Peyer's patch (tissue), 4 donors: ENCODE measurements at regions not wholly inside any gene's neighbourhood (a gene's known extent, or its start where the extent isn't known, plus 50 kb on each side); places are given as distances from the start of the nearest gene placed in this dataset.

Source experiments
- DNase-seq, 3 donors: peaks; one replicate each; pipeline ENCODE4 v3.0.0-alpha.2; 2017 to 2019
- H3K27ac ChIP-seq, 4 donors: fragments of 200-600 bp; sonication (generic); one replicate each; pipeline ENCODE4 v1.5.1; 2016 to 2019
- H3K27me3 ChIP-seq, 2 donors: fragments of 200-600 bp; sonication (generic); one replicate each; pipeline ENCODE4 v1.5.1; 2019
- H3K36me3 ChIP-seq, 3 donors: fragments of 200-600 bp; sonication (generic); one replicate each; pipeline ENCODE4 v1.5.1; 2016 to 2019
- H3K4me1 ChIP-seq, 4 donors: fragments of 200-600 bp; sonication (generic); one replicate each; pipeline ENCODE4 v1.5.1; 2016 to 2019
- H3K4me3 ChIP-seq, 4 donors: fragments of 200-600 bp; sonication (generic); 1 replicate in 3 of 4; 2 replicates in 1 of 4; pipeline ENCODE4 v1.5.1; 2016 to 2019; ENCODE audit warnings: mild to moderate bottlenecking in 1 of 4
- H3K9me3 ChIP-seq, 4 donors: fragments of 200-600 bp; sonication (generic); one replicate each; pipeline ENCODE4 v1.5.1; 2016 to 2019; ENCODE audit warnings: mild to moderate bottlenecking in 1 of 4
- CTCF ChIP-seq, 6 experiments: fragments of 450-650 bp in 4 of 6; fragments of 200-600 bp in 2 of 6; sonication (generic) in 1 of 6; IDR thresholded peaks; one replicate each; pipeline ENCODE4 v1.5.1; 2017 to 2019; ENCODE audit warnings: antibody characterized with exemption in 6 of 6, mild to moderate bottlenecking in 3 of 6, moderate library complexity in 1 of 6
- POLR2A ChIP-seq, 2 donors: fragments of 450-650 bp; IDR thresholded peaks; one replicate each; pipeline ENCODE4 v1.5.1; 2017; ENCODE audit warnings: antibody characterized with exemption in 2 of 2, mild to moderate bottlenecking in 2 of 2, moderate library complexity in 2 of 2

GRCh38 chr22:49647627-49648026, 180.0 kb downstream of the BRD1 start:
- H3K27ac ChIP-seq, result no peak overlapping the region
- no peaks in the 10 kb centered on the region for H3K9me3 ChIP-seq
- no peak for DNase-seq
- no peaks in the 10 kb centered on the region for H3K27me3 ChIP-seq
- TF ChIP-seq CTCF (IDR thresholded peaks at IDR 0.05), result no peak
- TF ChIP-seq POLR2A (IDR thresholded peaks at IDR 0.05), result no peak
- no peaks in the 10 kb centered on the region for H3K36me3 ChIP-seq
- no peak overlapping the region for H3K4me3 ChIP-seq
- H3K4me1 ChIP-seq, result no peaks in the 10 kb centered on the region

DNA sequence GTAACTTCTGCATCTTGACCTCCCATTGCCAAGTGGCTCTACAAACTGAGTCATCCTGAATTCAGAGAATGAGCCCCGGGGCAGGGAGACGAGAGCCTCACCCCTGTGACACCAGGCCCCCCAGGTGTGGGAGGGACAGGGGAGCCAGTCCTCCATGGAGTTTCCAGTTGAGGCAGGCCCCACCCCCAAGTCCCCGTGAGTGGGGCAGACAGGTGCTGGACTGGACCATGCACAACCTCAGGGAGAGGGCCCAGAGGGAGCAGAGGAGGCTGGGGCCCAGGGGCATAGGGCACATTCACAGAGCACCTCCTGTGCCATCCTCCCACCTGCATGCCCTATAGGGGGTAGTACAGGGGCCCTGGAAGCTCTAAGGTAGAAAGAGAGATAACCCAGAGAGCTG, 180.8 kb downstream of the BRD1 start:
- Histone ChIP-seq H3K4me1 (no peaks in the 10 kb centered on the region), H3K9me3 (no peaks in the 10 kb centered on the region), H3K27ac (no peak overlapping the region), H3K27me3 (no peaks in the 10 kb centered on the region), H3K36me3 (no peaks in the 10 kb centered on the region), H3K4me3 (no peak overlapping the region)
- no peak for TF ChIP-seq CTCF (IDR thresholded peaks at IDR 0.05)
- TF ChIP-seq POLR2A (IDR thresholded peaks at IDR 0.05), result no peak
- DNase-seq, result no peak

GRCh38 chr22:49645791-49646550, 181.7 kb downstream of the BRD1 start:
- no peak overlapping the region for H3K4me3 ChIP-seq
- no peaks in the 10 kb centered on the region for H3K27me3 ChIP-seq
- TF ChIP-seq POLR2A (IDR thresholded peaks at IDR 0.05), result no peak
- TF ChIP-seq CTCF (IDR thresholded peaks at IDR 0.05), result no peak
- no peak for DNase-seq
- H3K4me1 ChIP-seq, result no peaks in the 10 kb centered on the region
- no peak overlapping the region for H3K27ac ChIP-seq
- no peaks in the 10 kb centered on the region for H3K36me3 ChIP-seq
- no peaks in the 10 kb centered on the region for H3K9me3 ChIP-seq

- Histone ChIP-seq H3K9me3 (no peaks in the 10 kb centered on the region), H3K4me3 (no peak overlapping the region), H3K36me3 (no peaks in the 10 kb centered on the region), H3K27me3 (no peaks in the 10 kb centered on the region), H3K4me1 (no peaks in the 10 kb centered on the region), H3K27ac (no peak overlapping the region)
- TF ChIP-seq POLR2A (IDR thresholded peaks at IDR 0.05), result no peak
- no peak for TF ChIP-seq CTCF (IDR thresholded peaks at IDR 0.05)
- DNase-seq, result no peak
These were observed 182.4 kb downstream of the BRD1 start for GRCh38 chr22:49645257-49645656.

GRCh38 chr22:49643998-49644397, 183.7 kb downstream of the BRD1 start:
- H3K4me3 ChIP-seq, result no peak overlapping the region
- no peaks in the 10 kb centered on the region for H3K36me3 ChIP-seq
- no peaks in the 10 kb centered on the region for H3K27me3 ChIP-seq
- no peak overlapping the region for H3K27ac ChIP-seq
- no peaks in the 10 kb centered on the region for H3K9me3 ChIP-seq
- no peaks in the 10 kb centered on the region for H3K4me1 ChIP-seq
- no peak for TF ChIP-seq POLR2A (IDR thresholded peaks at IDR 0.05)
- TF ChIP-seq CTCF (IDR thresholded peaks at IDR 0.05), result no peak
- DNase-seq, result no peak

DNA sequence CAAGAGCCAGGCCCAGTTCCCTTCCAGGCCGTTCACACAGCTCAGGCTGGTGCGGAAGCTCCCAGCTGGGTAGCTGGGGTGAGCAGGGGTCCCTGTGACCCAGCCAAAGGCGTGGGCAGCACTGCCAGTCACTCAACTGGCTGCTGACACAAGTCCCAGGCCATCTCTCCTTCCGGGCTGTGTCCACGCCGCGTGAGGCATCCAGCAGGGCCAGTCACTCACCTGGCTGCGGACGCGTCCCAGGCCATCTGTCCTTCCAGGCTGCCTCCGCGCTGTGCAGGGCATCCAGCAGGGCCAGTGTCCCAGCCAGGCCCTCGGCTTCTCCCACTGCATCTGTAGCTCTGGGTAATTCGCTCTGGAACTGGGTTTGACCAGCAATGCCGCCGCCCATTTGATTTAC, 184.2 kb downstream of the BRD1 start:
- Histone ChIP-seq H3K27ac (no peak overlapping the region), H3K27me3 (no peaks in the 10 kb centered on the region)
- TF ChIP-seq POLR2A (IDR thresholded peaks at IDR 0.05), result no peak
- TF ChIP-seq CTCF (IDR thresholded peaks at IDR 0.05), result no peak

More for the DNA sequence above, 184.2 kb downstream of the BRD1 start:
- no peaks in the 10 kb centered on the region for H3K36me3 ChIP-seq
- no peak overlapping the region for H3K4me3 ChIP-seq
- H3K9me3 ChIP-seq, result no peaks in the 10 kb centered on the region
- no peaks in the 10 kb centered on the region for H3K4me1 ChIP-seq
- no peak for DNase-seq
